ENCODE measurements at regions not wholly inside any gene's neighbourhood (a gene's known extent, or its start where the extent isn't known, plus 50 kb on each side); places are given as distances from the start of the nearest gene placed in this dataset.

- H3K27me3 ChIP-seq (ENCODE audit: control insufficient read depth, insufficient read depth, low read length, poor library complexity, severe bottlenecking) = no peaks in the 10 kb centered on the region
- no peak overlapping the region for H3K27ac ChIP-seq (ENCODE audit: low read depth, low read length)
- Mint-ChIP-seq H3K27ac (no peak overlapping the region), H3K36me3 (ENCODE audit: low read depth) (no peaks in the 10 kb centered on the region), H3K9me3 (no peaks in the 10 kb centered on the region), H3K4me3 (no peak overlapping the region), H3K4me1 (peaks cover 2% of the 10 kb centered on the region), H3K27me3 (ENCODE audit: insufficient read depth) (peaks cover 11% of the 10 kb centered on the region)
- no peaks in the 10 kb centered on the region for H3K9me3 ChIP-seq (ENCODE audit: control insufficient read depth, low read length)
- H3K4me3 ChIP-seq (ENCODE audit: low read length) = no peak overlapping the region
- no peak overlapping the region for H3K9ac ChIP-seq (ENCODE audit: extremely low read depth, low read length, poor library complexity, severe bottlenecking)
- H3K4me1 ChIP-seq (ENCODE audit: control insufficient read depth, insufficient read depth, low read length) = peaks cover 6% of the 10 kb centered on the region
- TF ChIP-seq, protein P1, sequence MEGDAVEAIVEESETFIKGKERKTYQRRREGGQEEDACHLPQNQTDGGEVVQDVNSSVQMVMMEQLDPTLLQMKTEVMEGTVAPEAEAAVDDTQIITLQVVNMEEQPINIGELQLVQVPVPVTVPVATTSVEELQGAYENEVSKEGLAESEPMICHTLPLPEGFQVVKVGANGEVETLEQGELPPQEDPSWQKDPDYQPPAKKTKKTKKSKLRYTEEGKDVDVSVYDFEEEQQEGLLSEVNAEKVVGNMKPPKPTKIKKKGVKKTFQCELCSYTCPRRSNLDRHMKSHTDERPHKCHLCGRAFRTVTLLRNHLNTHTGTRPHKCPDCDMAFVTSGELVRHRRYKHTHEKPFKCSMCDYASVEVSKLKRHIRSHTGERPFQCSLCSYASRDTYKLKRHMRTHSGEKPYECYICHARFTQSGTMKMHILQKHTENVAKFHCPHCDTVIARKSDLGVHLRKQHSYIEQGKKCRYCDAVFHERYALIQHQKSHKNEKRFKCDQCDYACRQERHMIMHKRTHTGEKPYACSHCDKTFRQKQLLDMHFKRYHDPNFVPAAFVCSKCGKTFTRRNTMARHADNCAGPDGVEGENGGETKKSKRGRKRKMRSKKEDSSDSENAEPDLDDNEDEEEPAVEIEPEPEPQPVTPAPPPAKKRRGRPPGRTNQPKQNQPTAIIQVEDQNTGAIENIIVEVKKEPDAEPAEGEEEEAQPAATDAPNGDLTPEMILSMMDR (conservative IDR thresholded peaks at IDR 0.05) = no peak
- no peaks in the 10 kb centered on the region for H3K36me3 ChIP-seq (ENCODE audit: control insufficient read depth, insufficient read depth, low read length)
- no peak for DNase-seq
Observed at GRCh38 chr5:32848120-32848519, 137.0 kb downstream of the NPR3 start.

- no peaks in the 10 kb centered on the region for H3K36me3 ChIP-seq (ENCODE audit: control insufficient read depth, insufficient read depth, low read length)
- no peak overlapping the region for H3K9ac ChIP-seq (ENCODE audit: extremely low read depth, low read length, poor library complexity, severe bottlenecking)
- no peak overlapping the region for H3K27ac Mint-ChIP-seq
- TF ChIP-seq, protein P1 (conservative IDR thresholded peaks at IDR 0.05) = no peak
- H3K4me1 ChIP-seq (ENCODE audit: control insufficient read depth, insufficient read depth, low read length) = peaks cover 6% of the 10 kb centered on the region
- H3K27me3 ChIP-seq (ENCODE audit: control insufficient read depth, insufficient read depth, low read length, poor library complexity, severe bottlenecking) = no peaks in the 10 kb centered on the region
- H3K4me3 Mint-ChIP-seq = no peak overlapping the region
- WGBS, 2 experiments (ENCODE audit: insufficient coverage in 1 of 2, insufficient read length in 1 of 2) = 93 to 95% methylated on average over 2 to 3 of the region's 3 CpGs
- no peaks in the 10 kb centered on the region for H3K9me3 ChIP-seq (ENCODE audit: control insufficient read depth, low read length)
- no peaks in the 10 kb centered on the region for H3K9me3 Mint-ChIP-seq
- DNase-seq = no peak
- no peak overlapping the region for H3K27ac ChIP-seq (ENCODE audit: low read depth, low read length)
- H3K36me3 Mint-ChIP-seq (ENCODE audit: low read depth) = no peaks in the 10 kb centered on the region
- H3K27me3 Mint-ChIP-seq (ENCODE audit: insufficient read depth) = peaks cover 11% of the 10 kb centered on the region
- H3K4me1 Mint-ChIP-seq = peaks cover 2% of the 10 kb centered on the region
- H3K4me3 ChIP-seq (ENCODE audit: low read length) = no peak overlapping the region
Observed at GRCh38 chr5:32848681-32849080, 137.6 kb downstream of the NPR3 start.

GRCh38 chr5:32850817-32851496 lies 139.8 kb downstream of the NPR3 start:
- Mint-ChIP-seq H3K36me3 (ENCODE audit: low read depth) (no peaks in the 10 kb centered on the region), H3K9me3 (no peaks in the 10 kb centered on the region), H3K27ac (no peak overlapping the region), H3K27me3 (ENCODE audit: insufficient read depth) (peaks cover 9% of the 10 kb centered on the region), H3K4me1 (peaks cover 2% of the 10 kb centered on the region), H3K4me3 (no peak overlapping the region)
- H3K4me3 ChIP-seq (ENCODE audit: low read length) = no peak overlapping the region
- 83 to 84% methylated on average over 4 to 5 of the region's 5 CpGs for WGBS, 2 experiments (ENCODE audit: insufficient coverage in 1 of 2, insufficient read length in 1 of 2)
- no peak overlapping the region for H3K9ac ChIP-seq (ENCODE audit: extremely low read depth, low read length, poor library complexity, severe bottlenecking)
- peaks cover 6% of the 10 kb centered on the region for H3K4me1 ChIP-seq (ENCODE audit: control insufficient read depth, insufficient read depth, low read length)
- TF ChIP-seq, protein P1 (conservative IDR thresholded peaks at IDR 0.05) = no peak
- H3K36me3 ChIP-seq (ENCODE audit: control insufficient read depth, insufficient read depth, low read length) = no peaks in the 10 kb centered on the region
- DNase-seq = no peak
- H3K9me3 ChIP-seq (ENCODE audit: control insufficient read depth, low read length) = no peaks in the 10 kb centered on the region
- no peak overlapping the region for H3K27ac ChIP-seq (ENCODE audit: low read depth, low read length)
- no peaks in the 10 kb centered on the region for H3K27me3 ChIP-seq (ENCODE audit: control insufficient read depth, insufficient read depth, low read length, poor library complexity, severe bottlenecking)
